ENCODE measurements at regions not wholly inside any gene's neighbourhood (a gene's known extent, or its start where the extent isn't known, plus 50 kb on each side); places are given as distances from the start of the nearest gene placed in this dataset.

DNA sequence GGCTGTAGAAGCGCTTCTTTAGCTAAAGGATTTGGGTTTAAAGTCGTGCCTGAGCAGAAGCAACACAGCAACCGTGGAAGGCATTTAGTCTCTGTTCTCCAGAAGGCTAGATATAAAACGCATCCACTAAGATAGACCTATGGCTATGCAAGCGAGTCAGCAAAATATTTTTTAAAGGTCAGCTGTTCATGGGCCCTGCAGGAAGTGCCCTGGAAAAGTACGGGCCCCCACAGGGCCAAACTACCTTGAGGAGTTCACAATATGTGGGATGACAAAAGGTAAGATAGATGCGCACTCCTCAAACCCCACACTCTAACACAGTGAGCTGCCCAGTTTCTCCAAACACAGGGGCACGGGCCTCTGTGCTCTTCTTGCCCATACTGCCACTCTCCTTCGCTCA lies 261.6 kb downstream of the VPS13C start:
- intact Hi-C loops (cut with DNase I, micrococcal nuclease): no loop called here
- DNase-seq (no peak), ATAC-seq (no peak)

GRCh38 chr15:61796056-61796455 lies 264.2 kb downstream of the VPS13C start:
- no peak for ATAC-seq

DNA sequence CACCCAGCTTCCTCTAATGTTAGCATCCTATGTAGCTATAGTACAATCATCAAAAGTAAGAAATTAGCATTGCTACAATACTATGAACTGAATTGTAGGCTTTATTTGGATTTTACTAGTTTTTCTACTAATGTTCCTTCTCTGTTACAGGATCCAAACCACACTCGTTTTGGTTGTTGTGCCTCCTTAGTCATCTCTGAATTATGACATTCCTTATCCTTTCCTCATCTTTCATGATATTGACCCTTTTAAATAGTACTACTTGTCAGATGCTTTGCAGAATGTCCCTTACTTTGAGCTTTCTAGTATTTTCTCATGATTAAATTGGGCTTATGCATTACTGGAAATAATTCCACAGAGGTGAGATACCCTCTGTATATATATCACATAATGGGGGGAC lies 265.4 kb downstream of the VPS13C start:
- ATAC-seq: no peak
- no peak for DNase-seq
- intact Hi-C loops (cut with DNase I, micrococcal nuclease): no loop called here

More at GRCh38 chr15:61796056-61796455, 264.2 kb downstream of the VPS13C start:
- DNase-seq: no peak
- intact Hi-C loops (cut with DNase I, micrococcal nuclease): no loop called here

GRCh38 chr15:61794276-61794675 lies 266.0 kb downstream of the VPS13C start:
- intact Hi-C loops (cut with DNase I, micrococcal nuclease): no loop called here
- DNase-seq (no peak), ATAC-seq (no peak)

DNA sequence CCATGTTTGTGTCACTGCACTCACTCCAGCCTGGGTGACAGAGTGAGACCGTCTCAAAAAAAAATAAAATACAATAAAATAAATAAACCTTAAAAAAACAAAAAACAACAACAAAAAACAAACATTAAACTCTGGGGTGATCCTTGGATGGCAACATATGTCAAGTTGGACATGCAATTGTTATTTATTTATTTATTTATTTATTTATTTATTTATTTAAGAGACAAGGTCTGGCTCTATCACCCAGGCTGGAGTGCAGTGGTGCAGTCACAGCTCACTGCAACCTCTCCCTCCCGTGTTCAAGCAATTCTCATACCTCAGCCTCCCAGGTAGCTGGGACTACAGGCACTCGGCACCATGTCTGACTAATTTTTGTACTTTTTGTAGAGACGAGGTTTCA lies 275.5 kb downstream of the VPS13C start:
- intact Hi-C loops (cut with DNase I, micrococcal nuclease): no loop called here
- no peak for DNase-seq

DNA sequence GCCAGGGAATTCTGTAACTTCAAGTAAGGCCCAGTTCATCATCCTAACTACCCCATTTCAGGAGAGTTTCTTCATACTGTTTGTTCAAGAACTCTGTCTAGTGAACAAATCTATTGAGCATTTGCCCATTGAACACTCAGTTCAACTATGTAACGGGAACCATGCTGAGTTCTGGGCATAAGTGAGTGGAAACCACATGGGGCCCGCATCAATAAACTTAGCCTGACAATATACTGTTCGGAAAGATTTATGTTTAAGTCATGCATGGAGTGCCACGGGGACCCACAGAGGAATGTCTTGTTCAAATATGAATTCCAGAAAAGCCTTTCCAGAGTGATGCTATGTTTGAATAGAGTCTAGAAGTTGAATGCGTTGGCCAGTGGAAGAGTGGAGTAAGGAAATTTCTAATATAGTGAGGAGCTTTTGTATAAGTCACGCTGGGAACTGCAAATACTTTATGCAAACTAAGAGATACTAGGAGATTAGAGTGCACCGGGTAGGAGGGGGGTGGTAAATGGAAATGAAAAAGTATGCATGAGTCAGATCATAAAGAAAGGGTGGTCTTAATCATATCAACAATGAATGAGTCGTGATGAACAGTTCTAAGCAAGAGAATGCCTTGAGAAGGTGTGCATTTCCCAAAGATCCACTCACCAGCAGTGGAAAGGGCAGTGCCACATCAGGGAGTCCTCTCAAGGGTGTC lies 279.8 kb downstream of the VPS13C start:
- intact Hi-C loops (cut with DNase I, micrococcal nuclease): no loop called here
- DNase-seq (no peak), ATAC-seq (no peak)

More for the DNA sequence above, 275.5 kb downstream of the VPS13C start:
- ATAC-seq: no peak

- no peak for DNase-seq
- intact Hi-C loops (cut with DNase I, micrococcal nuclease): no loop called here
- no peak for ATAC-seq
These were observed 282.6 kb downstream of the VPS13C start for GRCh38 chr15:61777689-61778088.

DNA sequence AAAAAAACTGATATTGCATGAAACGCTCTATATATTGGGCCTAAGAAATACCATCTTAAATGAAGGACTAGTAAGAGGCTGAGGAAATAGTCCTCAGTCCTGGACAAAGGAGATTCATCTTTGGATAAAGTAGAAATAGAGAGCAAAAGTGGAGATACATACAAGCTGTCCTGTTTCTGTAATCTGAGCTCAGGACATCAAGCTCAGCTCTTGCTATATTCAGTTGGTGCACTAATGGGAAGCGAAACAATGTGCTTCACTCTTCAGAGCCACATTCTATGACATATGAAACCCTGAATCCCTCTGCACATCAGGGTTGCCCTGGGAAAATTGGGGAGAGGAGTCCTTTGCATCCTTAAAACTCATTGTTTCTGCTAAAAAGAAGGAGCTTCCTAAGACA lies 290.7 kb downstream of the VPS13C start:
- DNase-seq: no peak
- intact Hi-C loops (cut with DNase I, micrococcal nuclease): no loop called here
- ATAC-seq: no peak

- no peak for ATAC-seq
- DNase-seq: no peak
- intact Hi-C loops (cut with DNase I, micrococcal nuclease): no loop called here
These were observed 292.1 kb downstream of the VPS13C start for GRCh38 chr15:61768131-61768530.

- no peak for ATAC-seq
- intact Hi-C loops (cut with DNase I, micrococcal nuclease): no loop called here
- DNase-seq: no peak
These were observed 295.3 kb downstream of the VPS13C start for GRCh38 chr15:61764981-61765380.

- DNase-seq (no peak), ATAC-seq (no peak)
These were observed 296.1 kb downstream of the VPS13C start for GRCh38 chr15:61764141-61764540.

GRCh38 chr15:61762676-61763075 lies 297.6 kb downstream of the VPS13C start:
- DNase-seq: no peak
- no peak for ATAC-seq
- intact Hi-C loops (cut with DNase I, micrococcal nuclease): no loop called here

More at GRCh38 chr15:61764141-61764540, 296.1 kb downstream of the VPS13C start:
- intact Hi-C loops (cut with DNase I, micrococcal nuclease): no loop called here

GRCh38 chr15:61759639-61760038 lies 300.6 kb downstream of the VPS13C start:
- intact Hi-C loops (cut with DNase I, micrococcal nuclease): no loop called here
- DNase-seq: no peak
- no peak for ATAC-seq

- no peak for ATAC-seq
- DNase-seq: no peak
- intact Hi-C loops (cut with DNase I, micrococcal nuclease): no loop called here
These were observed 304.0 kb downstream of the VPS13C start for GRCh38 chr15:61756071-61756820.

DNA sequence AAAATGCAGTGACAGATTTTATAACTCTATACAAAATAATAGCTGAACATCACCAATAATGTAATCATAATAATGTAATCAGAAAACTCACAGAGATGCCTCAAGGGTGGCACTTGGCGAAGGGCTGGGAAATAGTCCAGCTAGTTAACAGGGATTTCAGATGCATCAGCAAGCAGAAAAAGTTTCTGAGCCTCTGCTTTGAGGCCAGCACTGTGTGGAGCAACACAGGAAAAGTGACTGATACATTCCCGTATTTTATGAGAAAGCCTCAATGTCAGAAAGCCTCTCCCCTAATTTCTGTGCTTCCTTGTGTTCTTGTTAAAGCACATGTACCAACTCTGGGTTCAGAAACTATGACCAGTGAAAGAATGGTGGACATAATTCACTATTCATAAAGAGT lies 304.8 kb downstream of the VPS13C start:
- intact Hi-C loops (cut with DNase I, micrococcal nuclease): no loop called here
- ATAC-seq: no peak

GRCh38 chr15:61753018-61753710 lies 307.1 kb downstream of the VPS13C start:
- ATAC-seq (no peak), DNase-seq (no peak)

More for the DNA sequence above, 304.8 kb downstream of the VPS13C start:
- no peak for DNase-seq

DNA sequence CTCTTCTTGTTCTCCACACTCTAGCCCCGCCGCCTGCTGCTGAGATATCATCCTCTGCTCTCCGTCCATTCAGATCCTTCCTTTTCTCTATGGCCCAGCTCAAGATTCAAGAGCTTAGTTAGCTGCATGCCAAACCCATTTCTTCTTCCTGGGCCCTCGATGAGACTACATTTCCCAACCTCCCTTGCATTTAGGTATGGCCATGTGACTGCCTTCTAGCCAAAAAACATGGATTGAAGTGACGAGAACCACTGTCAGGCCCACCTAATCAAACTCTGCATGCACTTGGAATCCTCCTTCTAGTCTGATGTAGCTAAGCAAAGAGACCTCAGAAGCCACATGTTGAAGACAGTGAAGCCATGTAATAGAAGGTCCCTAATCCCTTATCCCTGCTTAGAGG lies 308.2 kb downstream of the VPS13C start:
- intact Hi-C loops (cut with DNase I, micrococcal nuclease): no loop called here
- DNase-seq (no peak), ATAC-seq (no peak)

More at GRCh38 chr15:61753018-61753710, 307.1 kb downstream of the VPS13C start:
- intact Hi-C loops (cut with DNase I, micrococcal nuclease): no loop called here

GRCh38 chr15:61750271-61751084 lies 309.8 kb downstream of the VPS13C start:
- ATAC-seq (peak; percentile 91), DNase-seq (peak; percentile 53 to 63)
- intact Hi-C loops (cut with DNase I, micrococcal nuclease): no loop called here

GRCh38 chr15:61749169-61749568 lies 311.1 kb downstream of the VPS13C start:
- peak; percentile 43 for ATAC-seq
- intact Hi-C loops (cut with DNase I, micrococcal nuclease): no loop called here
- DNase-seq: peak in 1 of 2 donors; percentile 14
